ENCODE measurements at regions not wholly inside any gene's neighbourhood (a gene's known extent, or its start where the extent isn't known, plus 50 kb on each side); places are given as distances from the start of the nearest gene placed in this dataset.

DNA sequence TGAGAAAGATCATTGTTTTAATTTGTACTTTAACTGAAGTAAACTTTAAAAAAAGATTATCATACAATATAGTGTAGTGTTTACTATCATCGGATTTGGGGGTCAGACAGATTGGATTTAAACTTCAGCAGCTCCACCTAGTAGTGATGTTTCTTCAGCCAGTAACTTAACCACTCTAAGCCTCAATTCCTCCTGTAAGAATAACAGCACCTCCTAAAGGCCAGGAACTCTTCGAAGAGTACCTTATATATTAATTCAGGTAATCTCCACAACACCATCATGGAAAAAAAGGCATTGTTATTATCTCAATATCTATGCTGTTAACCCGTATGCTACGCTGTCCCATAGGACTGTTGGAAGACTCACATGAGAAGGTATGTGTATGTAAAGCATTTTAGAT, 69.0 kb upstream of the DLGAP1 start:
- DNase-seq, result no peak

DNA sequence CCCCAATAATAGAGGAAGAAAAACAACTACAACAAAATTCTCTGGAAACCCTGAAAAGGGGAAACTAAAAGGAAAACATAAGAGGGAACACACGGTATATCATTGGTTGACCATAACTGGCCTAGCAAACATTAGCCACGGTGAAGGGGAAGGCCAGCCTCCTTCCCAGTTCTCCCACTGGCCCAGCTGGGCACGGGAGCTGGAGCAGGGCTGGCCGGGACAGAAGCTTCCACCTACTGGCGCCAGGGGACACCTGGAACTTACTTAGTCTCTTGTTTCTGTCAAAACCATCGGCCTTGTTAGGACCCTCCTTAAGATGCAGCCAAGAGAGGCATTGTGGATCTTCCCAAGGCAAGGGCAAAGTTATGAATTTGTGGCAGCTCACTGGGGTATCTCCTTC, 56.1 kb upstream of the DLGAP1 start:
- DNase-seq, result no peak

- no peak for DNase-seq
Measured at GRCh38 chr18:4510711-4511110, 55.6 kb upstream of the DLGAP1 start.

GRCh38 chr18:4510160-4510559, 55.1 kb upstream of the DLGAP1 start:
- no peak for DNase-seq

All from DMS79 (cell line).